Right forelimb (tissue), 1 donor: ENCODE measurements at regions not wholly inside any gene's neighbourhood (a gene's known extent, or its start where the extent isn't known, plus 50 kb on each side); places are given as distances from the start of the nearest gene placed in this dataset.
A peak's percentile ranks its signal among the peaks of the same experiment; 100 is the strongest.
"Not testable (repeated sequence)": the region's sequence is repeated elsewhere in the genome, so short reads cannot be mapped to it uniquely, and the experiment has no call there.

Source experiments
- DNase-seq: peaks from one replicate; pipeline ENCODE4 v3.0.0-alpha.2; 2018

DNA sequence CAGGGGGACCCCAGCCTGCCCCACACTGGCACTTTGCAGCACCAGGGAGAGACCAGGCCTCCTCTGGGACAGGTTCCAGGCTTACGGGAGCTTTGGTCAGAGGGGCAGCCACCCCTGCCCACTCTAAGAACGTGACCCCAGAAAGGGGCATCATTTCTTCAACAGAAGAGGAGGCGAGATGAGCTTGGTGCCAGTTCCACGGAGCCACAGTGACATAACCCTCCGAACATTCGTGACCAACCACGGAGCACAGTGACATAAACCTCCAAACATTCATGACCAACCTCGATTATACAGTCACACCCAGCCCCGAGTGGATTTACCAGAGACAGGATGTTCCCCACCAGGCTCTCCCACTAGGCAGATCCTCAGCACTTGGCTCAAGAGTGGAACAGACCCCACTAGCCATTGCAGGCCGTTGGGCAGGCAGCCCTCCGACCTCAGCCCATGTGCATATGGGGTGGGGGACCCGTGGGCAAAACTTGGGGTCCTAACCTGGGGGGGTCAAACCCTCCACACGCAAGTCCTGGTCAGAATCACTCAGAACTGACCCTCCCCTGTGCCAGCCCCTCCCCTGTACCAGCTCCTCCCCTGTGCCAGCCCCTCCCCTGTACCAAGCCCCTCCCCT lies 112.9 kb downstream of the METRNL start:
- peak; percentile 44 for DNase-seq

DNA sequence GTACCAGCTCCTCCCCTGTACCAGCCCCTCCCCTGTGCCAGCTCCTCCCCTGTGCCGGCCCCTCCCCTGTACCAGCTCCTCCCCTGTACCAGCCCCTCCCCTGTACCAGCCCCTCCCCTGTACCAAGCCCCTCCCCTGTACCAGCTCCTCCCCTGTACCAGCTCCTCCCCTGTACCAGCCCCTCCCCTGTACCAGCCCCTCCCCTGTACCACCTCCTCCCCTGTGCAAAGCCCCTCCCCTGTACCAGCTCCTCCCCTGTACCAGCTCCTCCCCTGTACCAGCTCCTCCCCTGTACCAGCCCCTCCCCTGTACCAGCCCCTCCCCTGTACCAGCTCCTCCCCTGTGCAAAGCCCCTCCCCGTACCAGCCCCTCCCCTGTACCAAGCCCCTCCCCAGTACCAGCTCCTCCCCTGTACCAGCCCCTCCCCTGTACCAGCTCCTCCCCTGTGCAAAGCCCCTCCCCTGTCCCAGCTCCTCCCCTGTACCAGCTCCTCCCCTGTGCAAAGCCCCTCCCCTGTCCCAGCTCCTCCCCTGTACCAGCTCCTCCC lies 113.5 kb downstream of the METRNL start:
- not testable (repeated sequence) for DNase-seq

DNA sequence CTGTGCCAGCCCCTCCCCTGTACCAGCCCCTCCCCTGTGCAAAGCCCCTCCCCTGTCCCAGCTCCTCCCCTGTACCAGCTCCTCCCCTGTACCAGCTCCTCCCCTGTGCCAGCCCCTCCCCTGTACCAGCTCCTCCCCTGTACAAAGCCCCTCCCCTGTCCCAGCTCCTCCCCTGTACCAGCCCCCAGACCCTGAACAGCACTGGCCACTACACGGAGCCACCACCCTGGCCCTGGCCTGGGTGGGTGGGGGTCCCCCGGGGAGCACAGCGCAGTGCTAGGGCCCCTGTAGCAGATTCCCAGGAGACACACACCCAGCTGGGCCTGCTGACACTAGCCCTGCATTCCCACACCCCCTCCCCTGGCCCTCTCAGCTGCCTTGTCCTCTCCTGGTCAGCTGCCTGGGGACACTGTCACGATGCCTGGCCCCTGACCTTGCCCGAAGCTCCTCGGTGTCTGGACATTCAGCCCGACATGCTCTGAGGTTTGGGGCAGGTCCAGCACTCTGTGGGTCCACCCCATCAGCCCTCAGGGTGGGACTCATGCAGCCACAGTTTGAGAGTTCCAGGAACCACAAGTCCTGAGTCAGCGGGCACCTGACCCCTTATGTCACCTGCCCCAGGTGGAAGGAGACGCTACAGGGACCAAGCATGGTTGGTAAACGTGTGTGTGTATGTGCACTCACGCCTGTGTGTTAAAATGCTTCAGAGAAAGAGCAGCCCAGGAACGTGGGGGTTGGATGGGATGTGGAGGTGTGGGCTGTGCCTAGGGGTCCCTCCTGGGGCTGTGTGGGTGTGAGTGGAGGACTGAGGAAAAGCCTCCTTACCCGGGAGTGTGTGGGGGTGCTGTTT lies 114.2 kb downstream of the METRNL start:
- no peak for DNase-seq

DNA sequence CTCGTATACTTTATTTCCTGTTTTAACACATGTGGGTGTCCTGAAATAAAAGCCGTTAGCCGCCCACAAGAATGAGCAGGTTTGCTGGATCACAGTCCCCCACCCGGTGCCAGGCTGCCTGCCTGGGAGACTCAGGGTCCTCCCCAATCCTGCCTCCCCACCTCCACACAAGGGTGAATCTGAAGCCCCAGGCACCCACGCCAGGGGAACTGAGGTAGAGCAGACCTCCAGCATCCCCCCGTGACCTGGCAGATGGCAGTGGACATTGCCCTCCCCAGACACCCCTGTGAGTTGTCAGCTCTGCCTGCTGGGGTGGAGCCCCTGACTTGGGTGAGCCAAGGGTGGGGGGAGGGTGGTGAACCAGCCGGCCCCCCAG lies 114.8 kb downstream of the METRNL start:
- no peak for DNase-seq

DNA sequence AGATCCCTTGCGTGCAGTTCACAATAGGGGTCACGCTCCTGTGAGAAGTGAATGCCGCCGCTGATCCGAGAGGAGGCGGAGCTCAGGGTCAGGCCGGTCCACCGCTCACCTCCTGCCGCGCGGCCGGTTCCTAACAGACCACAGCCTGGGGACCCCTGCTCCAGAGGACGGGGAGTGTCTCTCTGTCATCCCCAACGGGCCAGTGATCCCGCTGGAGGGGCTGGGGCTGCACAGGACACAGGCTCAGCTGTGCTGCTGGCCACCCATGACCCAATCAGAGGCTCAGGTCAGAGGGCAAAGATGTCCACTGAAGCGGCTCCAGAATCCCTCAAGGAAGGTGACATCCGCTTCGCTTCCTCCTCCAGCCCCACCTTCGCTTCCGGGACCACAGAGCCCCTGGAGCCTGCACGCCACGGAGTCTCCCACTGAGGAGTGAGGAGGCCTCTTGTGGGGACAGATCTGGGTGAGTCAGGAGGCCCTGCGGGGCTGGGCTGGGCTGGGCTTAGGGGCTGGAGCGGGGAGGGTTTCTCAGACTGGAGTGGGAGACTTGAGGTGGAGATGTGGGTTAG lies 115.4 kb downstream of the METRNL start:
- no peak for DNase-seq

DNA sequence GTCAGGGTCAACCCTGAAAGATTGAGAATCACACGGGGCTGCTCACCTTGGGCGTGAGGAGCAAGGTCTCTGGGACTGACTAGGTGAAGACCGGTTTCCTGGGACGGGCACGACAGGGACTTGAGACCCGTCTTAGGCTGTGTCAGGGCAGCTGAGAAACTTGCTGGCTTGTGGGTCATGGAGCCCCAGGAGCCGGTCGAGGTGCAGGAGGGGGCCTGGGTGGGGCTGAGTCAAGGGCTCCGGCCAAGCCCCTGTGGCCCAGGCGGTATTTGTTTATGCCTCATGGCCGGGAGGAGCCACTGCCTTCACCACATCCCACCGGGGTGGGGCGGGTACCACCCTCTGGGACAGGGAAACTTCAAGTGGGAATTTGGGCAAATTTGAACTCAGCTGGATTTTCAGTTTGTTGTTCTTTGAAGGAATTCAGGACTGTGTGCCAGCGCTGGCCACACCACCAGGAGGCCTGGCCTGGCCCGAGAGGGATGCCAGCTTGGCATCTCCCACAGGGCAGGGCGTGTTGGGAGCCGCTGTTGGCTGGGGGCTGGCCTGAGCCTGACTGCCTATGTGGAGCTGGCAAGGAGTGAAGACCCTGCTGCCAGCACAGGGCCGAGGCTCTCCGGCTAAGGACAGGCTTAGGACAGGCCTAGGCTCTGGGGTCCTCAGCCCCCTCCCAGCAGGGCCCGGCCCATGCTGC lies 116.1 kb downstream of the METRNL start:
- DNase-seq = peak; percentile 79

DNA sequence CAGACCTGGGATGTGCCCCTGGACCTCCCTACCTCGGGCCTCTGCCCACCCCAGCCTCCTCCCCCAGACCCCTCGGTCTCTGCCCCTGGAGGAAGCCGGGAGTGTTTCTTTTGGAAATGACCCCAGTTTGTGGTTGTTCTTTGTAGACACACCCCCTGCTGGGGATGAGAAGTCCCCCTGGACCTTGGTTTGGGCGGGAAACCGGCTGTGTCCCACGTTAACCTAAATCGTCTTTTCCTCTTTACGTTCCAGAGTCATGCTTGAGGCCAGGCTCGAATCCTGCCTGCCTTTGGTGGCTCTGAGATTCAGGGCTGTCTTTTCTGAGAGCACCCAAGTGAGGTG lies 116.6 kb downstream of the METRNL start:
- peak; percentile 69 for DNase-seq

DNA sequence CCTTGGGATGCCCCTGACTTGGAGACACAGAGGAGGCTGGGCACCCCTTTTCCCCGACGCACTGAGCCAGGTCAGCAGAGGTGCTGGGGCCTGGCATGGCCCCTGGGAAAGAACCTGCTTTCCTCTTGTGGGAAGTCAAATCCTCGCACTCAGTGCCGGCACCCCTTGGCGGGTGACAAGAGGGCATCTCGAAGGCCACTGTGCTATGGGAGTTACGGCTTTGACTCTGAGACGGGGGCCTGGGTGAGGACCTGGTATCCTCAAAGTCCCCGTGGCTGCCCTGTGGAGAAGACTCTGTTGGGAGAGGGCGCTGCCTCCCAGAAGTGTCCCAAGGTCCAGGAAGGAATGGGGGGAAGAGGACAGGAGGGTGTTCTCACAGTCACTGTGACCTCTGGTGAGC lies 117.0 kb downstream of the METRNL start:
- no peak for DNase-seq

DNA sequence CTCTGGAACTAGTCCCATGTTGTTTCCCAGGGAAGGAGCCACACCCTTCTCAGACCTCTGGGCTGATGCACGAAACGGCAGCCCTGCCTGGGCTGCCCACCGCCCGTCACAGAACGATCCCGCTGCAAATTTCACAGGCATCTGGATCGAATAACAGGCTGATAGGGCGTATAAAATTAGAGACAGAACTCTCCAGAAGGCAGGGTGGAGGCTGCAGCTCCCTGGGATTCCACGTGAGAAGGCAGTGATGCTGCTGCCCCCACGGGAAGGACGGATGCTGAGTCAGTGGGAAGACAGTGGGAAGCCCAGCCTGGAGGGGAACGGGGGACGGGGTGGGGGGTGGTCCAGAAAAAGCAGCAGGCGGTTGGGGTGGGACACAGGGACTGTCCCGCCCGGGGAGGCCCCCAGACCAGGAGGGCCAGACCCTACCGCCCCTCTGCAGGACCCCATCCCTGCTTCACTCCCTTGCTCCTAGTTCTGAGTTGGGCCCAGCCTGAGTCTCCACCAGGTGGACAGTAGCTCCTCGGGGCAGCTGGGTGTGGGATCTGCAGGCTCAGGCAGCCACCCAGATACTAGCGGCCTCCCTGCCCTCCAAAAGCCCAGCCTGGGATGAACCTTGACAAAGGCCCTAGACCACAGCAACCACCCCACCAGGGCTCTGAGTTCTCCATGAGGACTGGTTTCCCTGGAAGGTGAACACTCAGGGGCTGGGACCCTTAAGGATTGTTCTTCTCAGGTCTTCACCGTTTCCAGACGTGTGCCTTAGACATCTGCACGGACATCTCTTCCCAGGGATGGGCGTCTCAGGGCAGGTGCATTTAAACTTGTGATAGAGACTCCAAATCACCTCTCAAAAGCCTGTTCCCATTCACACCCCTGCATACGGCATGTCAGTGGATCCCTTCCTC lies 117.8 kb downstream of the METRNL start:
- no peak for DNase-seq

DNA sequence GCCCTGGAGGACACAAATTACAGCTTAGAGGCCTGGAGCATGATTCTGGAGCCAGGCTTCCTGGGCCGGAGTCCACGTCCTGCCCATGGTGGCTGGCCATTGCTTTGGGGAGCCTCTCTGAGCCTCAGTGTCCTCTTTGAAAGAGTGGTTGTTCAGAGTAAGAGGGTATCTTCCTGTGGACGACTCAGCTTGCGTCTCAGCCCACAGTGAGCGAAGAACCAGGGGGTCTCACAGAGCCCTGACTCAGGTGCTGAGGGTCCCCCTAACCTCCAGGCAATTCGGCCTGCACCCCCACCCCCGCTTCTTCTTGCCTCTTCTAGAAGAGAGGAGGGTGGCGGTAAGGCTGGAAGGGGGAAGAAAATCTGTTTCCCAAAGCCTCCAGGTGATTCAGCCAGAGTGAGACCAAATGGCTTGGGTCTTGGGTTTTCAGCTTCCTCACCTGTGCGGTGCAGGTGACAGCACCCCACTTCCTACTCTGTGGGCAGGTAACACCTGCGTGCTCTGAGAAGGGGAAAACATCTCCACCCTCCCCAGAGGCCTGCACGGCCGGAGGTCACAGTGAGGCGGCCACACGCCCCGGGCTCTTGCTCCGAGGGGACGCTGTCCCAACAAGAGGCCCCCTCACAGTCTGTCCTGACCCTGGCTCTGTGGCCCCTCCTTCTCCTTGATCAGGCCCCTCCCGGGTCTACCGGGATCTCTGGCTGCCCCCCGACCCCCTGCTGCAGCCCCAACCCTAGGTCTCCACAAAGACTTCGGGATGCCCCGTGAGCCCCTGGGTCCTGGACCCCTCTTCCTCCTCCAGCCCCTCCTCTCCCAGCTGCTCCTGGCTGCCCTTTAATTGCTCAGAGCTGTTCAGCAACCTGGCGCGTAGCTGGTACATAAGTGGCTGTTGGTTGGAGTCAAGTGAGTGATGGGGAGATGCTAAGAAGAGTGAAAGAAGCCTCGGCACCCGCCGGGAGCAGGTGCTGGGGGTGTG lies 119.2 kb downstream of the METRNL start:
- no peak for DNase-seq

DNA sequence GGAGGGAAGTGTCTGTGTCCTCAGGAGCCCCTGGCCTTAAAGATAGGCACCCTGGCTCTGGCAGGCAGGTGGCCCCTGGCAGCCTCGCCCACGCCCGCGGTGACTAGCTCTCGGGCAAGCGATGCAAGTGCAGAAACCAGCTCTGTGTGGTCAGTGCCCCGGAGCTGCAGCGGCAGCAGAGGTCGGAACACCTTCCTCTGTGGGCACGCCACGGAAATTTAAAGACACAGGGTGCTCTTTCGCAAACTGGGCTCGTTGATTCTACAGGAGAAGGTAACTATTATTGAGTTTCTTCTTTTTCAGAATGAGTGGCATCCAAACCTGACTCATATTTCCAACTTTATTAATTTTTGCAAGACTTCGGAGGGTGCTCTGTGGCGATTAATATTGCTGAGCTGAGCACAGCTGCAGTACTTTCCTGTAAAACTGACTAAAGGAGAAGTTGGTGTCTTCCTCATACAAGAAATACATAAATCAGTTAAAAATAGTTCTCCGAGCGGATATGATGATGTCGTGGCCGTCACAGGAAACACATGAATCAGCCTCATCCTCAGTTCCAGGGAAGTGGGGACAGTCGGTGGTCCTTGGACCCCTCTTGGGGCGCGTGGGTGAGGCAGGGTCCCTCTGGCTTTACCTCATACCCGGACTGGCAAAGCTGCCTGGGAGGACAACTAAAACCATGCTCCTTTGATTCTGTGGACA lies 120.2 kb downstream of the METRNL start:
- DNase-seq = no peak

DNA sequence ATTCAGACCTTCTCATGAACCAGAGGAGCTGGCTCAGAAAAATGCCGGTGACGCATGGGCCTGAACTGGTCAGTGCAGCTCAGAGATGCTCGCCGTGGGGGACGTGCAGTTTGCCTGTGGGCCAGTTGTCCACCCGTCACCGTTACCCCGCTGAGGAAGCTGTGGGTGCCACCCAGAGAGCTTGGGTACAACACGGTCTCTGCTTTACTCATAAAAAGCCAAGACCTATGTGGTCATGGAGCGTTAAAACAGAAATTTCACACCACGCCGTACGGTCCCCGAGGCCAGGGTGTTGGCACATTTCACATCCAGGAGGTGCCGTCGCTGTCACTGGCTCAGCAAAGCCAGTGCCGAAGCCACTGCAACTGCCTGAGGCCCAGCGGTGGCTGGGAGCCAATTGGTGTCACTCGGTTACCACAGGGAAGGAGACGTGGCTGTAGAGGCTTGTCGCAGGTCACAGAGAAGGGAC lies 120.9 kb downstream of the METRNL start:
- DNase-seq = peak; percentile 63

DNA sequence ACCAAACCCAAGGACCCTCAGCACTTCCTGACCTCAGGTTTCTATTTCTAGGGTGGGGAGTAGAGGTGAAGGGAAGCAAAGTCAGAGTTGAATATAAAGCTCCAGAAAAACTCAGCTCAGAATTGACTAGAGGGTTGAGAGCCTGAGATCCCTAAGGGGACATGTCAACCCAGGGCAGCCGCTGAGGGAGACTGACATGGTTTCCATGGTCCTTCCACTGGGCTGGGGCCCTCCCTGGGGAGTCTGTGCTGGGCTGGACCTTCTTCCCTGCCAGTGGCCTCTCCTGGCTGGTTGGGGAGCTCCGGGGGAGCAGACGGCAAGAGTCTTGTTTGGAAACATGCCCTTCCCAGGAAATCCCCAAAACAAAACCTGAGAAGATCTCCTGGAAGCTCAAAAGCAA lies 121.3 kb downstream of the METRNL start:
- no peak for DNase-seq

DNA sequence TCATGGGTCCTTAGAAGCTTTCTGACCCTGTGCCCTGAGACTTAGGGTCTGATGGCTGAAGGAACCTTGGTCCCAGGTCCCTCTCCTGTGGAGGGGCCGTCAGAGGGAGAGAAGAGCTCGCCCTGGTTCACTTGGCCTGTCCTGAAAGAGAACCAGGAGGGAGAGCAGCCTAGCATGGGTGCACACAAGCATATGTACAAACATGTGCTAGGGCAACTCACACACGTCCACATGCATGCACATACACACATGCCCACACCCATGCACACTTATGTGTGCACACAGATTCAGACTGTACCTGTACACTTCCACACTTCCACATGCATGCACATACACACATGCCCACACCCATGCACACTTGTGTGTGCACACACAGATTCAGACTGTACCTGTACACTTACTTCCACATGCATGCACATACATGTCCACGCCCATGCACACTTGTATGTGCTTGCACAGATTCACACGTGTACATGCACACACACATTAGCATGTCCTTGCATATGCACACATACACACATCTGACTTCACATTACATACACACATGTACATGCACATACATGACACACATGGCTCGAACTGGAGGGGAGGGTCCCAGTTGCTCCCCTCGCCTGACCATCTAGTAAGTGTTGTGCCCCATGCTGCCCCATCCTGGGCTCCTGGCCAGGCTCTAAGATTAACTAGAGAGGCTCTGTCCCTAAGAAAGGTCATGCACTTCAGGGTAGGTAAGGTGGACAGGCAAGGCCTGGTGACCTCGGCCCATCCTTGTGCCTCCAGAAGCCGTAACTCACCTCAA lies 122.0 kb downstream of the METRNL start:
- no peak for DNase-seq

DNA sequence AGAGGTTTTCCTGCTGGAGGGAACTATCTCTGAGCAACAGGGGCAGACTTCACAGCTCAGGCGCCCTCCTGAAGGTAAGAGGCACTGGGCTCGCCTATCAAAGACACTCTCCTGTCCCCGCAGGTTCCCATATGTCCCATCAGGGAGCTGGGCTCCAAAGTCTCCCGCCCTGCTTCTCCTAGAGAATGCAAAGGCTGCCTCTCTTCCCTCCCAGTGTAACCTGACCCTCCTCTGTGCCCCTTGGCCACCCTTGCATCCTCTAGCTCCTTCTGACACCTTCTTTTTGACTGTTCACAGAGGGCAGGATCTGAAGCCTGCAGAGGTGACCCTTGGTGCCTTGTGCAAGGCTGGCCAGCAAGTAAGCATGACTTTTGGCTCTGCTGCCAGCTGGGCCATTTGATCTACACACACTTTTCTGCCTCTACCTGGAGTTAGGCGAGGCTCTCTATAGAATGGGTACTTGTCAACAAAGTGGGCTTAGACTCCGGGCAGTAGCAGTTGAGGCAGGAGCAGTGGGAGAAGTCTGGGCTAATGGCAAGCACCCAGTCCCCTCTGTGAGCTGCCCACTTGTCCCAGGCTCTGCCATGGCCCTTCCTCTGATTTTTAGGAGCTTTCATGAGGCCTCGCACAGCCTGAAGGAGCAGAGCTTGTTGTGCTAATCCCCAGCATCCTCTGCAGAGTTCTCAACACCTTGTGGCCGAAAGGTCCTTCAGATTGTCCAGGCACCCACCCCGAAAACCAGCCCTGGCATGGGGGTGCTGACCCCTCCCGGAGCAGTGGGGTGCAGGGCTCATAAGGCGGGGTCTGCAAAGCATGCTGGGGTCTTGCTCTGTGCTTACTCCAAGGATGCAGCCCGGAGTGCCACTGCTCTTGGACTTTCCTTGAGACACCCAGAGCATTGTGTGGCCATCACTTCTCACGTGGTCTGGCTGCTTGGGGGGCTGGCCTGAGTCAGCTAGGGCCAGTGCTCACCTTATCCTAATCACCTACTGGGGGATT lies 122.9 kb downstream of the METRNL start:
- no peak for DNase-seq

DNA sequence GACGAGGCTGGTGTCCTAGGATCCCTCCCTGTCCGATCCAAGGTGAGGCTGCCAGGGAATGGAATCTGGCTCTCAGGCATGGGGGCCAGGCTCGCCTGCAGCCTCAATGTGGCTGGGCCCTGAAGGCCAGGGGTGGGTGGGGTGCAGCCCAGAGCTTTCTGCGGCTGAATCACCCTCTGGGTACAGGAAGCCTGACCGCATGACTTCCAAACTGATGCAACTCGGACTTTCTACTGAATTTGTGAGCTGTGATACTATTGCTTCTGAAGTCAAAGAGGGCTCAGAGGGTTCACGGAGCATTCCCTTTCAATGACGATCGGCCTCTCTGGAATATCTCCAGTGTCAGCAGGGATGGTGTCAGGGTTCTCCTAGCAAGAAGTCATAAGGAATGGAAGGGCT lies 123.7 kb downstream of the METRNL start:
- DNase-seq = no peak

DNA sequence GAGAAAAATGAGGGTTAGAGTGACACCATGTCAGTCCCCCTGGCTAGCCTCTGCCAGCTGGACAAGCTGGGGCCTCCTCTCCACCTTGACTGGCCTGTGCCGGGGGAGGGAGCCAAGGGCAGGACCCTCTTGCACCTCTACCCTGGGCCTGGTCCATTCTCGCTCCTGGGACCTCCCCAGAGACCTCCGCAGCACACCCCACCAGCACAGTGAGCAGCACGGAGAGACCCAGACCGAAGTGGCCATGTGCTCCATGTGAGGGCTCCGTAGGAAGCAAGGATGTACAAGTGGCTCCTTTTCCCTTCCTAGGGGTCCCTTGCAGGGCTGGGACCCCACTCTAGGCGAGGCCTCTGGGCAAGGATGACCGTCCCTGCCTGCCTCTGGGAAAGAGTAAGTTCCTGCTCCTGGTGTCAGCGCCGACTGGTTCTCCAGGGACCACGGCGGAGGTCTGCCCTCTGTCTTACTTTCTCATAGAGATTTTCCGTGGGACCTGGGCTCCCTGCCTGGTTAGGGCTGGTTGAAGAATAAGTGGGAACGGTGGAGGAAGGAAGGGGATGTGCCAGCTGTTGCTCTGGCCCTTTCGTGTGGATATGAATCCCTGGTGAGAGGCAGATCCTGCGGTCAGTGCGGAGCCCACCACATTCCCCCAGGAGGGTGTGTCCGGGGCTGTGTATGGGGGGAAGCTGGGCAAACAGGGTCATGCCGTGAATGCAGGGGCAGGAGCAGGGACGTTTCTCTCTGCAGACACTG lies 124.2 kb downstream of the METRNL start:
- DNase-seq = no peak
